ENCODE measurements at regions not wholly inside any gene's neighbourhood (a gene's known extent, or its start where the extent isn't known, plus 50 kb on each side); places are given as distances from the start of the nearest gene placed in this dataset.

DNA sequence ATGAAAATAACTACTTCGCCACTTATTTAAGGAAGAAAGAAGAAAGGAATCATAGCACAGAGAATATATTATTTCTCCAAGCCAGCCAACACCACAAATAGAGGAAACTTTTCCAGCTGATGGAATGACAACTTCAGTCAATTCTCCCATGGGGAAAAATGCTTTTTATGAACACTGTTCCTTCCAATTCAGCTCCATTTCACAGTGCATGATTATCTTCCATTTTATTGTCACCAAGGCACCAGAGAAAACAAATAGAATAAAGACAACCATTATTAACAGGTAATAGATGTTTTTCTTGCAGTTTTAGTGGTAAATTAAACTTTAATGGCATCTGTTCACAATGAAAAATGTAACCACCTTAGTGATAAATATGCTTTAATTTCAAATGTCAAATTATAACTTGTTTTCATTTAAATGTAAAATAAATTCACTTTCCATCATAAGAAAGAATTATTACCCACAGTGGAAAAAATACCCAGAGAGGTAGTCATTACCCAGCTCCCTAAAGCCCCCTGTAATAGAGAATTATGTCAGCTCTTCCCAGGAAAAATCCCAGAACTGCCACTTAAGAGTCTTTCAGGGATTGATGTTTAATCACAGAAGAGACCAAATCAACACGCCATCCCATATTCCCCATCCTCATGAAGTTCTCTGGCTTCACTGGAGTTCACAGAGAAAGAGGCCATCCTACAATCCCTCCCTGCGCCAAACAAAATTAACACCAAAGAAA, 828.3 kb upstream of the TMEM132C start:
- DNase-seq (ENCODE audit: low read depth), result no peak

DNA sequence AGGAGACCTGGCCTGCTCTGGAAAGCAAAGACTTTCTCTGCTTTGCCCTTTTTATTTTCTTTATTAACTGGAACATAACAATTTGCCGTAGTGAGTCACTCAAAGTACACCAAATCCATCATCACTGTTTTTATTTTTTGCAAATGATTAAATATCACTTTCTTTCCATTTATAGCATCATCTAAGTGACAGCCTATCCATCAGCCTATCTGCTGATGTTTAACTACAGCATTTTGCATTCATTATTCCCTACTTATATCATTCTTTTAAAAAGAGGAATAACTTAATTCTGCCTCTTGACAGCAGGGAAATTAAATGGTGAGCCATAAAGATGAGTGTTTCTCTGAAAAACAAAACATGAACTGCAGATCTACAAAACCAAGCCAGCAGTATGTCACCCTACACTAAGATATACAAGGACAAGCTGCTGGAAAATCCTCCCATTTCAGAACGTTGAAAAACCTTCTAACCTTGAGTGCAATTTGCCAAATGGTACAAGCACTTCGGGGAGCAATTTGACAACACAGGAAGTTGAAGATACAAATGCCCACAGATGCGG, 821.3 kb upstream of the TMEM132C start:
- DNase-seq (ENCODE audit: low read depth), result no peak

DNA sequence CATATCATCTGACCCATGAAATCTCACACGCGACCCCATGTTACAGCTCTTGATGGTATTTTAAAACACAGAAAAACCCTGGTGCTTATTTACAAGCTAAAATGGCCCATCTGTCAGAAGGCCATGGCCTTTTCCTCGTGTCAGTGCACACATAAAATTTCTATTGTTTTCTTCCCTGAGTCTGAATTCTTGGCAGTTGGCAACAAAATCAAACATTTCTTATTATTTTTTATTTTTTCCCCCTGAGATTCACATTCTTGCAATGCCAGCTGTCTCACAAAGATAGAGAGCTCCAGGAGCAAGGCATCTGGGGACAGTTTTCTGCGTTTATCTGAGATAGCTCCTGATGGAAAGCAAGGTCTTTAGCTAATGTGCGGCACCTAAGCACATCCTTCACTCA, 818.1 kb upstream of the TMEM132C start:
- no peak for DNase-seq (ENCODE audit: low read depth)

DNA sequence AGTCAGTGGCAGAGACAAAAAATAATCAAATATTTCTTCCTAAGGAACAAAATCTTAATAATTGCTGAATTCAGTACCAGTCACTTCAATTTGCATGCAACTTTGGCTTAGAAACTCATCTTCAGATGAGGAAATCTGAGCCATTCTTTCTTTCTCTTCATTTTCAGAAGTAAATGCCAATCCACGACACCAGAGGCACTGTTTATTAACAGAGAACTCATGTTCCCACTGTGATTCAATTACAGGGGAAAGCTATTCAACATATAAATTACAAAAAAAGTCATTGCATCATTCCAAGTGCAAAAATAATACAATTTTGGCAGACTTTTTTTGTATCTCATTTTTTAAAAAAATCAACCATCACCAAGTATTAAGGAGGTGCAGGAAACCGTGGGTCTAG, 816.1 kb upstream of the TMEM132C start:
- DNase-seq (ENCODE audit: low read depth), result no peak

DNA sequence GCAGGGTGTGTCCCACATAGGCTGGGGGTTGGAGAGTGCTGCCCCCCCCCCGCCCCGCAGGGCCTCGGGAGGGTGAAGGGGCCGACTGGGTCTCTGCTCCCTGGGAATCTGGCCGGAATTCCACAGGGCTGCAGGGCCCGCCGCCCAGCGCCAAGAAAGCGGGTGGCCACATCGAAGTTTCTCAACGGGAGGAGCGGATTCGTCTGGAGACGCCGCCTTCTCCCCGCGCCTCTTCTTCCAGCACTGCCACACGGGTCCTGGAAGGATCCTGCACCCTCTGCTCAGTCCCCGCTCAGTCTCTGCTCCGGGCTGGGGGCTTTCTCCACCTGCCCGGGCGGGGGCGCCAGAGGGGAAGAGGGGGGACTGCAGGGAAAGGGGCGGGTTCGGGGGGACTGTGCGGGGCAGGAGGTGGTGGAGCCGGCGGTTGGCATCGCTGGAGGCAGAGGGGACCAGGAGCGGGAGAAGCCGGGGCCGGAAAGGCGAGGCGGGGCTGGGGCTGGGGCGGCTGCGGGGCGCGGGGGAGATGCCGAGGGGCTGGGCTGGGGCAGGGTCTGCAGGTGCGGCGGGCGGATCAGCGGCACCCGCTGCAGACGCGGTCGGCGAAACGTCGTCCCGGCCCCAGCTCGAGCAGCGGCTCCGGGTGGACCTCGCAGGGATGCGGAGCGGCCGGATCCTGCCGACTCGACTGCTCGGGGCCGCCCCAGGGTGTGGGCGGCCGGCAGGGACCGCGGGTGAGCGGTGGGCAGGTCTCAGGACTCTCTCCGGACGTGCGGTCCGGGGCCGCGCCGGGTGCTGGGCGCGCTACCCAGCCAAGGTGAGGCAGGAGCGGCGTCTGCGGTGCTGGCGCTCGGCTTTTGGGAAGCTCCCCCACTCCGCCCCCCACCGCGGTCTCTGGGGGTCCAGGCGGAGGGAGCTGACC, 811.4 kb upstream of the TMEM132C start:
- no peak for DNase-seq (ENCODE audit: low read depth)

DNA sequence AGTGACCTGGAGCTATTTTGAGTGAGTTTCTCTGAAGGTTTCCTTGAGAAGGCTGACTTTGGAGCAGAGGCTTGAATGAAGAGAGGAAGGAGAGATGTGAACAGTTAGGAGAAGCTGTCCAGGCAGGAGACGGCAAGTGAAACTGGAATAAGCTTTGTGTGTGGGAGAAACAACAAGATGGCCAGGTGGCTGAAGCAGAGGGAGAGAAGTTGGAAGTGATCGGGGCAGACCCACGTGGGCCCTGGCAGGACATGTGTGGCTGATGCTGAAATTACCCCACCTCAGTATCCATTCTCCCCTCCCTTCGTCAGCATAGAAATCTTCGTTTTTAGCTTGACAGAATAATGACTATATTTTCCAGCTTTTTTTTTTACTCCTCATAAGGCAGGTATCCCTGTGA, 809.2 kb upstream of the TMEM132C start:
- no peak for DNase-seq (ENCODE audit: low read depth)

DNA sequence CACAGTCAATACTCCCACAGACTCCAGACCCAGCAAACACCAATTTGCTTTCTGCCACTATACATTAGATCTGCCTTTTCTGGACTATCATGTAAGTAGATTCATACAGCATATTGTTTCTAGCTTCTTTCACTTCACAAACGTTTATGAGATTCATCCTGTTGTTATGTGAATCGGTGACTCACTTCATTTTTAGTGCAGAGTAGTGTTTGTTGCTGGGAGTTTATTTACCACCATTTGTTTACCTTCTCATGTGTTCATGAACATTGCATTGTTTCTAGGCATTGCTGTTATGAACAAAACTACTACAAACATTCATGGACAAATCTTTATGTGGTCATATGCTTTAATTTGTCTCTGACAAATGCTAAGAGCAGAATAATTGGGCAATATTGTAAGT, 807.8 kb upstream of the TMEM132C start:
- DNase-seq (ENCODE audit: low read depth), result peak; percentile 38

DNA sequence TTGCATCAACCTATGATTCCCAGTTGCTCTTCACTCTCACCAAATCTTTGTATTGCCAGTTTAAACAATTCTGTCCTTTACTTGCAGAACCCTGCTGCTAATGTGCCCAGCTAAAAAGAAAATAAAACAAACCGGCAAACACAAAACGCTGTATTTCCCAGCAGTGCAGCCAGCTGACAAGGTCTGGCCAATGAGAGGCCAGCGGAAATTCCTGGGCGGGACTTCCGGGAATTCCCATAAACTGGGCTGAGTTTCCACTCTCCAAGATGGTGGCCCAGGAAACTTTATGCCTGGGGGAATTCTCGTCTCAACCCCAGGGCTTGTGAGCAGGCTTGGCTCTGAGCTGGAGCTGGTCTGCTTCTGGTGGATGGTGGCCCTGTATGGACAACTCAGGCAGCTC, 807.3 kb upstream of the TMEM132C start:
- no peak for DNase-seq (ENCODE audit: low read depth)

DNA sequence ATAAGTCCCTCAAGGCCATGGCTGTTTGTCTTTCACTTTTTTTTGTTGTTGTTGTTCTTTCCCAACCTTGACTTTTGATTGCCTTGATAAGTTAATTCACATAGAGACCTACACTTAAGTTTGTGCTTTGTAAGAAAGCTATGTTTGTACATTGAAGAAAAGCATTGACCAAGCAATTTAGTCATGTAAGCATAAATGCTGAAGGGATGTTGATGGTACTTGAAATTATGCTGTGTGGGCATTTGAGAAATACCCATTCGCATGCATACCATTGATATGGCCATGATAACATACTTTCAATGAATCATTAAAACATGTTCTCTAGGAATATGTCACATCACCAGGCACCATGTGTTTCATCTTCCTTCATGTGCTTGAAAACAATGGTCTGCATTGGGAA, 803.7 kb upstream of the TMEM132C start:
- no peak for DNase-seq (ENCODE audit: low read depth)

DNA sequence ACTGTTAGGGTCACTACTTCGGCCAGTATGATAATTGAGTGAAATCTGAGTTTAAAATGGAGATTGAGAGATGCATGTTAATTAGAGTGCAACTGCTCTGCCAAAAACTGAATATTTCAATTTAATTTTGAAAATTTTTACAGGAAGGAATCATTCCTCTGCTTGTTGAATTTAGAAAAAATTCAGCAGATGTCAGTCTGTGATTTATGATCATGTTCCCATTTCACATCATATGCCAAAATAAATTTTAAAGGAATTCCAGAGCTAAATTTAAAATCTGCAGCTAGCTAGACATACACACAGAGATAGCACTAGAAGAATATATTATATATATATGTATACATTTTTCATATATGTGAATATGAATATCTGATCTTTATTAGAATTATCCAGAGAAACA, 797.6 kb upstream of the TMEM132C start:
- no peak for DNase-seq (ENCODE audit: low read depth)

DNA sequence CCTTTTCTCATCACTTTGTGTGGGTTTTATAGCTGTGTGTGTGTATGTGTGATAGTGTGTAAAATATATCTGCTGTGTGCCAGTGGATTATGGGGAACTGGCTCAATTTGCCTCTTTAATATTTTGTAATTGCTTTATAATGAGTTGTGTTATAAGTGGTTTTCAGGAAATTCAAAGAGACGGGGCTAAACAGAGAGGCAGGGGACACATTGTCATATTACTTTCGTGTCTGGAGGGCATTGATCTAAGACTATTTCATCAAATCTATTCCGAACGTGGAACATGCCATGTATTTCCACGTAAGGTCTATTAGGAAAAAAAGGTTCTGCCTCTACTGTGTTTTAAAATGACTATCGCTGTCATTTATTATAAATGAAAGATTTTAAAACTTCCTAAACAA, 793.2 kb upstream of the TMEM132C start:
- no peak for DNase-seq (ENCODE audit: low read depth)

DNA sequence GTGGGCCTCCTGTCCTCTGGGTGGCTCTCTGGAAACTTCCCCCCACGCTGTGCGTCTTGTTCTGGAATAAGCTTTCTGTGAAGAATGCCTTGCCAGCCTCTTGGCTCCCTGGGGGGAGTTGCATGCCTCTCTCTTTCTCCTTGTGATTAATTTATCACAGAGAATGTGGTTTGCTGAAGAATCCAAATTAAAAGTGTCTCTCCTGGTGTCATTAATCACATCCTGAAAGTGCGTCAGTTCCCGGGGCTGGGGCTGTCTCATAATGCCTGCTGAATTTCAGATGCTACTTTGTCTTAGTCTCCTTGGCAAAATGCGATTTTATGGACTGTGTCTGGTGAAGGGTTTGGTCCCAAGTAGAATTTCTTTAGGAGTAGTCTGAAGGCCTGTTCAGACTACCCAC, 787.7 kb upstream of the TMEM132C start:
- DNase-seq (ENCODE audit: low read depth), result peak; percentile 71

DNA sequence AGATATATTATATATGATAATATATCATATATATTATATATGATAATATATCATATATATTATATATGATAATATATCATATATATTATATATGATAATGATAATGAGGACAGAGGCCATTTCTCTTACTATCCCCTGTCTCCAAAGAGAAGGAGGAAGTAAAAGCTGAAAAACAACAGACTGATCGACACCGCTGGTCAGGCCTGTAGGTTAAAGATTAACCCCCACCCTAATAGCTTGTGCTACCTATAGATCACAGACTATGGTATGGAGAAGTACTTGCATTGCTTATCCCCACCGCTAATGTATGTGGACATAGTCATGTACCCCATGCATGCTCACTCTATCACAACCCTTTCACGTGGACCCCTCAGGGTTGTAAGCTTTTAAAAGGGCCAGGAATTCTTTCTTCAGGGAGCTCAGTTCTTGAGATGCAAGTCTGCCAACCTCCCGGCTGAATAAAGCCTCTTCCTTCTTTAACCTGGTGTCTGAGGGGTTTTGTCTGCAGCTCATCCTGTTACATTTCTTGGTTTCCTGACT, 786.1 kb upstream of the TMEM132C start:
- DNase-seq (ENCODE audit: low read depth), result no peak

DNA sequence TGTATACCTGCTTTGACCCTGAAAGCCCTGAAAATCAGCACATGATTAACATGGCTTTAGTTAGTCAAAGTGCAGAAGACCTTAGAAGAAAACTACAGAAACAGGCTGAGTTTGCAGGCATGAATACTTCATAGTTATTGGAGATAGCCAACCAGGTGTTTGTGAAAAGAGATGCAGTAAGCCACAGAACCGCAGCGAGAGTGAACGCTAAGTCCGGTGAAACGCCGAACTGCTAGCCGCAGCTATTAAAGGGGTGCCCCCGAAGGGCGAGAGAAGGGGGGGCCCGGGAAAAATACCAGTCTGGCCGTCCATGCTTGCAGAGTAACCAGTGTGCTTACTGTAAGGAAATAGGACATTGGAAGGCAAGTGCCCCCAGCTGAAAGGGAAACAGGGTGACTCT, 784.0 kb upstream of the TMEM132C start:
- no peak for DNase-seq (ENCODE audit: low read depth)

DNA sequence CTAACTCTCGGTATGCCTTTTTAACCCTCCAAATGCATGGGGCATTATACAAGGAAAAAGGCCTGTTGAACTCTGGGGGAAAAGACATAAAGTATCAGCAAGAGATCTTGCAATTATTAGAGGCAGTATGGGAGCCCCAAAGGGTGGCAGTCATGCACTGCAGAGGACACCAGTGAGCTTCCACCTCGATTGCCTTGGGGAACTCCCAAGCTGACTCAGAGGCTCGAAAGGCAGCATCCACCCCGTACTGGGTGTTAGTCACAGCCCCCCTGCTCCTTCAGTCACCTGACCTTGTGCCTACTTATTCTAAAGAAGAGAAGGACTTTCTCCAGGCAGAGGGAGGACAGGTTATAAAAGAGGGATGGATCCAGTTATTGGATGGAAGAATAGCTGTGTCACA, 781.4 kb upstream of the TMEM132C start:
- DNase-seq (ENCODE audit: low read depth), result peak; percentile 91

DNA sequence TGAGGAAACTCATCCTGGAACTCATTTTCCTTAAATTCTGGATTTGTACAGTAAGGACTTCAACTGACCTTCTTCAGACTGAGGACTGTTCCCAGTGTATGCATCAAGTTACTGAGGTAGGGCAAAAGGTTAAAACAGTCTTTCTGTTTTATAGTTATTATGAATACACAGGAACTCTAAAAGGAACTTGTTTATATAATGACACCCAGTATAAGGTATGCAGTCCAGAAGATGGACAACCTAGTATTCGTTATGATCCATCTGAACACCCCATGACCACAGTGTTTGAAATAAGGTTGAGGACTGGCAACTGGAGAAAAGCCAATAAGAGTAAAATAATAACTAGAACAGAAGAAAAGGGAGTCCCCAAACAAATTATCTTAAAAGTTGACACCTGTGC, 779.9 kb upstream of the TMEM132C start:
- DNase-seq (ENCODE audit: low read depth), result peak; percentile 65

DNA sequence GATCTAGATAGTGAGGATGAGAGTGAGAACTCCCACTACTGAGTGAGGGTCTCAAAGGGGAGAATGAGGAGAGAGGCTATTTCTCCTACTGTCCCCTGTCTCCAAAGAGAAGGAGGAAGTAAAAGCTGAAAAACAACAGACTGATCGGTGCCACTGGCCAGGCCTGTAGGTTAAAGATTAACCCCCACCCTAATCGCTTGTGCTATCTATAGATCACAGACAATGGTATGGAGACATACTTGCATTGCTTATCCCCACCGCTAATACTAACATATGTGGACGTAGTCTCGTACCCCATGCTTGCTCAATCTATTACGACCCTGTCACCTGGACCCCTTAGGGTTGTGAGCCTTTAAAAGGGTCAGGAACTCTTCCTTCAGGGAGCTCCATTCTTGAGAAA, 777.9 kb upstream of the TMEM132C start:
- DNase-seq (ENCODE audit: low read depth), result no peak

DNA sequence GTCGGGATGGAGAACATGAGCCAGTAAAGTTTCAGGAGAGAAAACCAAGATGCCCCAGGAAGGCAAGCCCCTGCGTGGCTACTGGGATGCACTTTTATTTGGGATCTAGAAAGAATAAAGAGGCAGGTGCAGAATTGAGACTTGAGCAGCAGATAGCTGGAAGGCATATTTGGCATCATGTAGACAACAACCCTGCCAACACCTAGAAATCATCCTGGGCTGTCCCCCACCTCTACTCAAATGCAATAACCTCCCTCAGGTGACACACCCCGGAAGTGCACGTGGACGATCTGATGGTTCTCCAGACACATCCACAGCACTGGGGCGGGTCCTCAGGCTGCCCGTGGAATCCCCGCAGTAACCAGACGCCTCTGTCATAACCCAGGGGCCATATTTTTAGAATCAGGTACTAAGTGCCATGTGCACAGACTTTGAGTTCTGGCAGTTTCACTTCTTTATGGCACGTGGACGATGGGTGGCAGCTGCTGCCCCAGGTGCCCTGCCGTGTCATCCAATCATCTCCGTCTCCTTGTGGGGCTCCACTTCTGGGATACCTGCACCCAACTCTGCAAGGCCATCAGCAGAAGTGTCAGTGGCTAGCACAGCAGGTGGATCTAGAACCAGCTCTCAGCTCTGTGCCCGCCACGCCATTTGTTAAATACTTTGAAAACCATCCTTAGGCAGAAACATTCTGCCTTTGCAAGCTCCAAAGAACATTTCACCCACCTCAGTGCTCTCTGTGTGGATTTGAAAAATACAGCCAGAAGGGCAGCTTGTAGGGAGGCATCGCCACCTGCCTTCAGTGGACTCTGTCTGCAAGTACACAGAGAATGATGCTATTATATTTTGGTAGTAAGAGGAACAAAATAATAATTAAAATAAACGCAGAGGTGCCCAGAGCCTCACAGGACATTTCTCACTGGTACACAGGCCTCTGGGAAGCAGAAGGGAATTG, 771.7 kb upstream of the TMEM132C start:
- DNase-seq (ENCODE audit: low read depth), result no peak

DNA sequence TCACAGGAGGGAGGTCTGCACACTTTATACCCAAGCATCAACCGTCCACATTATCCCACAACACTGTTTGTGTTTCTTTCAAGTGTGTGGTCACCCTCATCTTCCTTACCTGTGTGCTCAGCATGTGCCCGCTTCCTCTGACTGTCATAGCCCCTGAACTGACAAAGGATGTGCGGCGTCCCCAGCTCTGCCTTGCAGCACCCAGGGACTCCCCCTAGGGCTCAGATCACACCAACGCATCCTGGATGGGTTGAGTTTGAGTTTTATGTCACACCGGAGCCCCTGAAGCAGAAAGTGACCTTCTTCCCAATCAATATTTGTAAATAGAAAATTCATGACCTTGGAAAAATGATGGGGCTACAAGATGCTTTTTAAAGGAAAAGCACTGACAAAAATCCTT, 770.7 kb upstream of the TMEM132C start:
- no peak for DNase-seq (ENCODE audit: low read depth)

DNA sequence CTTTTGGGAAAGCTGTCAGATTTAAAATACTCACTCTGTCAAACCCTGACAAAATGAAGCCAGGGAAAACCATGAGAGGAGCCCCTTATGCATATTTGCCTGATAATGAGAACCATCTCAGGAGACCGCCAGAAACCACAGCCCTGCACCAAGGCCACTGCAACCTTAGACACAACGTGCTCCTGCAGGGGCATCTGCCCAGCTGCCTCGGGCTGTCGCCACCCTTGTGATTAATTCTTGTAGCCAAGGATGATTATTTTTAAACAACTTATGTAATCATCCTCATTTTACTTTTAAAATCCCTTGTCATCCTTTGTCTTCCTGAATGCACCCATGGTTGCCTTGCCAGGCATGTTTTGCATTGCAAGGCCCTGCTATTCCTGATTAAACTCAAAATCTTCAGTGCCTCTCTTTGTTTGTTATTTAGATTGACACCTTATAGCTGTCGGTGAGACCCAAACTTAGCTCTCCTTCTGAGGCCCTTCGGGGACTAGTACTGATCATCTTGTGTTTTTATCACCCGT, 766.4 kb upstream of the TMEM132C start:
- no peak for DNase-seq (ENCODE audit: low read depth)

DNA sequence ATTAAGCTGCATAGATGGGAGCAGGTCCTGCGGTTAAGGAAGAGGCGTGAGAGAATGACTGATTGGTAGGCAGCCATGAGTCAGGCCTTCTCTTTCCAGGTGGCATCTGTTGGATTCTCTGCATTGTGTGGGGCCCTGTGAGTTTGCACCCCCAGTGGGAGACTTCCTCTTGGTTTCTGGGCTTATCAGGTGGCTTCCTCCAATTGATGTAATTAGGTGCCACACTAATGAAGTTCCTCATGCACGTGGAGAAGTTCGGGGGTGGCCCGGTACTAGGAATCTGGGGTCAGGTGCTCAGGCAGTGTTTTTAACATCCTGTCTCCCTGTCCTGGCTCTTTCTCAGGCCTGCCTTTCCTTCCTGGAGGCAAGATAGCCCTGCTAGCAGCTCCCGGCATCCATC, 765.1 kb upstream of the TMEM132C start:
- DNase-seq (ENCODE audit: low read depth), result peak; percentile 4
